Neural progenitor cell (in vitro differentiated cells): ENCODE measurements at regions not wholly inside any gene's neighbourhood (a gene's known extent, or its start where the extent isn't known, plus 50 kb on each side); places are given as distances from the start of the nearest gene placed in this dataset.

Experiments used
- DNase-seq: peaks from one replicate; pipeline ENCODE4 v3.0.0-alpha.2; 2016; ENCODE audit warnings: low spot score
- H2AFZ ChIP-seq: fragments of 200-600 bp; sonication (generic); replicated peaks from 2 replicates; pipeline ENCODE4 v1.6.1; 2016; ENCODE audit warnings: antibody characterized with exemption
- H3F3A ChIP-seq: fragments of 200-600 bp; sonication (generic); 2 replicates; pipeline ENCODE4 v1.6.1; 2016; ENCODE audit warnings: antibody characterized with exemption, low read depth
- H3K27ac ChIP-seq: fragments of 200-600 bp; sonication (generic); 2 replicates; pipeline ENCODE4 v1.5.1; 2016; ENCODE audit warnings: mild to moderate bottlenecking
- H3K27me3 ChIP-seq: fragments of 200-600 bp; sonication (generic); 2 replicates; pipeline ENCODE4 v1.6.1; 2016; ENCODE audit warnings: mild to moderate bottlenecking, moderate library complexity
- H3K36me3 ChIP-seq: fragments of 200-600 bp; sonication (generic); 2 replicates; pipeline ENCODE4 v1.5.1; 2016
- H3K4me1 ChIP-seq: fragments of 200-600 bp; sonication (generic); 2 replicates; pipeline ENCODE4 v1.6.1; 2016; ENCODE audit warnings: mixed run types
- H3K4me2 ChIP-seq: fragments of 200-600 bp; sonication (generic); 2 replicates; pipeline ENCODE4 v1.6.1; 2016
- H3K4me3 ChIP-seq: fragments of 200-600 bp; sonication (generic); 2 replicates; pipeline ENCODE4 v1.5.1; 2016
- H3K79me2 ChIP-seq: fragments of 200-600 bp; sonication (generic); 2 replicates; pipeline ENCODE4 v1.6.1; 2016; ENCODE audit warnings: low read depth
- H3K9ac ChIP-seq: fragments of 200-600 bp; sonication (generic); 2 replicates; pipeline ENCODE4 v1.6.1; 2016
- H3K9me3 ChIP-seq: fragments of 200-600 bp; sonication (generic); 2 replicates; pipeline ENCODE4 v1.5.1; 2016; ENCODE audit warnings: low read depth
- H4K20me1 ChIP-seq: fragments of 200-600 bp; sonication (generic); 2 replicates; pipeline ENCODE4 v1.6.1; 2016; ENCODE audit warnings: low read depth
- H3K27ac Mint-ChIP-seq: 3 replicates; pipeline ENCODE4 v1.8.0; 2021; ENCODE audit warnings: mixed read lengths
- H3K27me3 Mint-ChIP-seq: 2 replicates; pipeline ENCODE4 v1.8.0; 2022; ENCODE audit warnings: low read depth, mild to moderate bottlenecking, inconsistent platforms, moderate library complexity, mixed read lengths; ENCODE audit not compliant: insufficient read depth
- H3K36me3 Mint-ChIP-seq: 3 replicates; pipeline ENCODE4 v1.8.0; 2021; ENCODE audit warnings: mixed read lengths
- H3K4me1 Mint-ChIP-seq: 3 replicates; pipeline ENCODE4 v1.8.0; 2021; ENCODE audit warnings: mixed read lengths
- H3K4me3 Mint-ChIP-seq: 3 replicates; pipeline ENCODE4 v1.8.0; 2021; ENCODE audit warnings: mild to moderate bottlenecking, moderate library complexity, mixed read lengths
- H3K9me3 Mint-ChIP-seq: 3 replicates; pipeline ENCODE4 v1.8.0; 2020; ENCODE audit warnings: mixed read lengths
- CTCF ChIP-seq: fragments of 200-600 bp; sonication (generic); IDR thresholded peaks from 2 replicates; pipeline ENCODE4 v1.5.1; 2017; ENCODE audit warnings: antibody characterized with exemption, mild to moderate bottlenecking
- EZH2 ChIP-seq: fragments of 200-600 bp; sonication (generic); IDR thresholded peaks from 2 replicates; pipeline ENCODE4 v1.6.1; 2017; ENCODE audit warnings: antibody characterized with exemption, mild to moderate bottlenecking, moderate library complexity
- EZH2phosphoT487 ChIP-seq: fragments of 200-600 bp; sonication (generic); IDR thresholded peaks from 2 replicates; pipeline ENCODE4 v1.6.1; 2017; ENCODE audit warnings: antibody characterized with exemption

- no peak overlapping the region for H3K27ac Mint-ChIP-seq
Observed at GRCh38 chr2:15791294-15791693, 149.1 kb upstream of the MYCN start.

GRCh38 chr2:15792331-15792730 is 148.0 kb upstream of the MYCN start:
- Histone ChIP-seq H3K4me2 (no peak overlapping the region), H3K27me3 (no peaks in the 10 kb centered on the region), H3F3A (no peaks in the 10 kb centered on the region), H3K4me1 (peaks cover 8% of the 10 kb centered on the region), H3K4me3 (no peak overlapping the region), H3K36me3 (no peaks in the 10 kb centered on the region), H4K20me1 (no peaks in the 10 kb centered on the region), H3K79me2 (no peaks in the 10 kb centered on the region), H3K9ac (no peak overlapping the region), H2AFZ (no peak overlapping the region), H3K9me3 (no peaks in the 10 kb centered on the region), H3K27ac (no peak overlapping the region)
- peaks cover 3% of the 10 kb centered on the region for H3K9me3 Mint-ChIP-seq
- H3K4me3 Mint-ChIP-seq = no peak overlapping the region
- TF ChIP-seq CTCF (no peak), EZH2phosphoT487 (no peak), EZH2 (no peak)
- H3K27ac Mint-ChIP-seq = no peak overlapping the region
- peaks cover 19% of the 10 kb centered on the region for H3K27me3 Mint-ChIP-seq
- no peaks in the 10 kb centered on the region for H3K36me3 Mint-ChIP-seq
- no peak for DNase-seq
- H3K4me1 Mint-ChIP-seq = peaks cover 28% of the 10 kb centered on the region

More at GRCh38 chr2:15791294-15791693, 149.1 kb upstream of the MYCN start:
- no peaks in the 10 kb centered on the region for H3K9me3 ChIP-seq
- peaks cover 22% of the 10 kb centered on the region for H3K27me3 Mint-ChIP-seq
- peaks cover 3% of the 10 kb centered on the region for H3K9me3 Mint-ChIP-seq
- H3K36me3 ChIP-seq = no peaks in the 10 kb centered on the region
- peaks cover 29% of the 10 kb centered on the region for H3K4me1 Mint-ChIP-seq
- no peaks in the 10 kb centered on the region for H3K79me2 ChIP-seq
- H3K27ac ChIP-seq = no peak overlapping the region
- no peak for DNase-seq
- no peaks in the 10 kb centered on the region for H3F3A ChIP-seq
- H3K27me3 ChIP-seq = no peaks in the 10 kb centered on the region
- H3K4me3 ChIP-seq = no peak overlapping the region
- no peak for TF ChIP-seq EZH2
- no peak for TF ChIP-seq EZH2phosphoT487
- no peak for TF ChIP-seq CTCF
- H3K4me2 ChIP-seq = no peak overlapping the region
- no peak overlapping the region for H2AFZ ChIP-seq
- H3K36me3 Mint-ChIP-seq = no peaks in the 10 kb centered on the region
- H3K4me1 ChIP-seq = peaks cover 8% of the 10 kb centered on the region
- H4K20me1 ChIP-seq = no peaks in the 10 kb centered on the region
- no peak overlapping the region for H3K9ac ChIP-seq
- H3K4me3 Mint-ChIP-seq = no peak overlapping the region

GRCh38 chr2:15793078-15793913 is 147.1 kb upstream of the MYCN start:
- H3K9ac ChIP-seq = no peak overlapping the region
- H4K20me1 ChIP-seq = no peaks in the 10 kb centered on the region
- Mint-ChIP-seq H3K27me3 (peaks cover 16% of the 10 kb centered on the region), H3K4me1 (peaks cover 22% of the 10 kb centered on the region), H3K27ac (no peak overlapping the region), H3K4me3 (no peak overlapping the region), H3K9me3 (peaks cover 3% of the 10 kb centered on the region), H3K36me3 (no peaks in the 10 kb centered on the region)
- TF ChIP-seq EZH2phosphoT487 (no peak), CTCF (no peak), EZH2 (no peak)
- peaks cover 5% of the 10 kb centered on the region for H3K4me1 ChIP-seq
- H3F3A ChIP-seq = no peaks in the 10 kb centered on the region
- H3K4me2 ChIP-seq = no peak overlapping the region
- no peak overlapping the region for H2AFZ ChIP-seq
- no peaks in the 10 kb centered on the region for H3K27me3 ChIP-seq
- H3K9me3 ChIP-seq = no peaks in the 10 kb centered on the region
- H3K27ac ChIP-seq = no peak overlapping the region
- no peaks in the 10 kb centered on the region for H3K79me2 ChIP-seq
- no peak for DNase-seq
- H3K36me3 ChIP-seq = no peaks in the 10 kb centered on the region
- H3K4me3 ChIP-seq = no peak overlapping the region
